ENCODE measurements at regions not wholly inside any gene's neighbourhood (a gene's known extent, or its start where the extent isn't known, plus 50 kb on each side); places are given as distances from the start of the nearest gene placed in this dataset.

DNA sequence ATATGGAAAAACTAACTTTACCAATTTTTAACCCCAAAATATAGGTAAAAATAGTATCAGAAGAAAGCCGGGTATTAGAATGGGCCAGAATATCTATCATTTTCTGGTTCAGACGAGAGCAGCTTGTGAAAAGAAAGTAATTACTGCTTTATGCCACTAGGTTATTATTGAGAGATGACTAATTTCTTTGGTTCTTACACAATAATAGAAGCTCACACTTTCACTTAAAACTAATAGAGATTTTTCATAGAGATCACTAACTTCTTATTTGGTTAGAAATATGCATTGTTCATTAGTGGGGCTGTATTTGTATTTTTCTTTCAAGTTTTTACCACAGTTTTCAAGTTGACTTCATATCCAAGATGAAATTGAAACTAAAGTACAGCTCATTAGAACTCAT is 1241.2 kb upstream of the FLRT2 start:
- TF ChIP-seq, protein P1, sequence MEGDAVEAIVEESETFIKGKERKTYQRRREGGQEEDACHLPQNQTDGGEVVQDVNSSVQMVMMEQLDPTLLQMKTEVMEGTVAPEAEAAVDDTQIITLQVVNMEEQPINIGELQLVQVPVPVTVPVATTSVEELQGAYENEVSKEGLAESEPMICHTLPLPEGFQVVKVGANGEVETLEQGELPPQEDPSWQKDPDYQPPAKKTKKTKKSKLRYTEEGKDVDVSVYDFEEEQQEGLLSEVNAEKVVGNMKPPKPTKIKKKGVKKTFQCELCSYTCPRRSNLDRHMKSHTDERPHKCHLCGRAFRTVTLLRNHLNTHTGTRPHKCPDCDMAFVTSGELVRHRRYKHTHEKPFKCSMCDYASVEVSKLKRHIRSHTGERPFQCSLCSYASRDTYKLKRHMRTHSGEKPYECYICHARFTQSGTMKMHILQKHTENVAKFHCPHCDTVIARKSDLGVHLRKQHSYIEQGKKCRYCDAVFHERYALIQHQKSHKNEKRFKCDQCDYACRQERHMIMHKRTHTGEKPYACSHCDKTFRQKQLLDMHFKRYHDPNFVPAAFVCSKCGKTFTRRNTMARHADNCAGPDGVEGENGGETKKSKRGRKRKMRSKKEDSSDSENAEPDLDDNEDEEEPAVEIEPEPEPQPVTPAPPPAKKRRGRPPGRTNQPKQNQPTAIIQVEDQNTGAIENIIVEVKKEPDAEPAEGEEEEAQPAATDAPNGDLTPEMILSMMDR (conservative IDR thresholded peaks at IDR 0.05 in 1 of 2, IDR thresholded peaks at IDR 0.05 in 1 of 2; ENCODE audit: extremely low read depth in 1 of 2, insufficient read depth in 1 of 2, low read depth in 1 of 2, low read length in 2 of 2) = no peak
- TF ChIP-seq EZH2 (IDR thresholded peaks at IDR 0.05; ENCODE audit: borderline replicate concordance, low read length) = no peak

Measured in mammary epithelial cell (primary cell).